ENCODE measurements at regions not wholly inside any gene's neighbourhood (a gene's known extent, or its start where the extent isn't known, plus 50 kb on each side); places are given as distances from the start of the nearest gene placed in this dataset.

DNA sequence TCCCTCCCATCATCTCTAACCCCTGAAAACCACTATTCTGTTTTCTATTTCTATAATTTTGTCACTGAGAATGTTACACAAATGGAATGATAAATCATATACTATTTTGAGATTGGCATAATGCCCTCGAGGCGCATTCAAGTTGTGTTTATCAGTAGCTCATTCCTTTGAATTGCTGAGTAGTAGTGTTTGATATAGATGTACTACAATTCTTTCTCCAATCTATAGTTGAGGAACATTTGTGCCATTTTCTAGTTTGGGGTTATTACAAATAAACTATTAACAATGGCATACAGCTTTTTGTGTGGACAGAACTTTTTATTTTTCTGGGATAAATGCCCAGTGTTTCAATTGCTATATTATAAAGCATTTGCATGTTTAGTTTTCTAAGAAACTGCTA is 86.0 kb downstream of the CCR1 start:
- no peak for TF ChIP-seq CTCF (IDR thresholded peaks at IDR 0.05)
- no peak for TF ChIP-seq POLR2A (IDR thresholded peaks at IDR 0.05)
